GM23248 (cell line): ENCODE measurements at regions not wholly inside any gene's neighbourhood (a gene's known extent, or its start where the extent isn't known, plus 50 kb on each side); places are given as distances from the start of the nearest gene placed in this dataset. TPM values are rescaled to one million over a fixed set of nuclear protein-coding genes. Genes with fewer than 3 reads are reported as not detected.

Experiments
- DNase-seq: peaks from one replicate; pipeline ENCODE4 v3.0.0-alpha.2; 2015
- H2AFZ ChIP-seq: fragments of 200-600 bp; sonication (generic); 2 replicates; pipeline ENCODE4 v1.6.1; 2016; ENCODE audit warnings: antibody characterized with exemption
- H3F3A ChIP-seq: fragments of 200-600 bp; sonication (generic); 2 replicates; pipeline ENCODE4 v1.6.1; 2016; ENCODE audit warnings: mild to moderate bottlenecking, antibody characterized with exemption, mixed run types; ENCODE audit not compliant: insufficient read depth
- H3K27ac ChIP-seq: fragments of 200-600 bp; sonication (generic); 2 replicates; pipeline ENCODE4 v1.5.1; 2016; ENCODE audit warnings: mild to moderate bottlenecking
- H3K27me3 ChIP-seq: fragments of 200-600 bp; sonication (generic); replicated peaks from 2 replicates; pipeline ENCODE4 v1.6.1; 2016; ENCODE audit warnings: mild to moderate bottlenecking; ENCODE audit not compliant: insufficient read depth
- H3K36me3 ChIP-seq: fragments of 200-600 bp; sonication (generic); 2 replicates; pipeline ENCODE4 v1.6.1; 2016; ENCODE audit warnings: low read depth, mild to moderate bottlenecking
- H3K4me1 ChIP-seq: fragments of 200-600 bp; sonication (generic); 2 replicates; pipeline ENCODE4 v1.6.1; 2016; ENCODE audit warnings: mild to moderate bottlenecking; ENCODE audit not compliant: insufficient read depth
- H3K4me2 ChIP-seq: fragments of 200-600 bp; sonication (generic); one replicate; pipeline ENCODE4 v1.6.1; 2016; ENCODE audit warnings: mild to moderate bottlenecking; ENCODE audit not compliant: unreplicated experiment
- H3K4me3 ChIP-seq: fragments of 200-600 bp; sonication (generic); 2 replicates; pipeline ENCODE4 v1.5.1; 2016; ENCODE audit warnings: mild to moderate bottlenecking
- H3K79me2 ChIP-seq: fragments of 200-600 bp; sonication (generic); 2 replicates; pipeline ENCODE4 v1.6.1; 2016; ENCODE audit warnings: mild to moderate bottlenecking; ENCODE audit not compliant: insufficient read depth
- H3K9ac ChIP-seq: fragments of 200-600 bp; sonication (generic); 2 replicates; pipeline ENCODE4 v1.6.1; 2016; ENCODE audit warnings: mild to moderate bottlenecking
- H3K9me2 ChIP-seq: fragments of 200-600 bp; sonication (generic); 2 replicates; pipeline ENCODE4 v1.6.1; 2016; ENCODE audit warnings: mixed run types, mild to moderate bottlenecking, moderate library complexity; ENCODE audit not compliant: insufficient read depth
- H3K9me3 ChIP-seq: fragments of 200-600 bp; sonication (generic); one replicate; pipeline ENCODE4 v1.6.1; 2017; ENCODE audit warnings: low read depth
- H4K20me1 ChIP-seq: fragments of 200-600 bp; sonication (generic); 2 replicates; pipeline ENCODE4 v1.6.0; 2016; ENCODE audit not compliant: insufficient read depth
- EZH2 ChIP-seq: fragments of 200-600 bp; sonication (generic); IDR thresholded peaks from 2 replicates; pipeline ENCODE4 v1.6.1; 2018; ENCODE audit warnings: antibody characterized with exemption, mild to moderate bottlenecking; ENCODE audit not compliant: insufficient read depth, poor library complexity, severe bottlenecking
- EZH2phosphoT487 ChIP-seq: fragments of 200-600 bp; sonication (generic); IDR thresholded peaks from 2 replicates; pipeline ENCODE4 v1.6.1; 2018; ENCODE audit warnings: antibody characterized with exemption, moderate library complexity, mild to moderate bottlenecking, low read depth; ENCODE audit not compliant: insufficient read depth
- WGBS, 2 experiments: methylation state at CpG; one replicate each; pipeline ENCODE4 v1.1.6; 2015 to 2017; ENCODE audit warnings: low lambda C conversion rate in 2 of 2, low coverage in 1 of 2; ENCODE audit errors: missing lambda C conversion rate in 2 of 2; 5-methylcytosine and 5-hydroxymethylcytosine counted together
- in situ Hi-C: fragments of 300-500 bp; cut with MboI; formaldehyde crosslinking; loops from 2 replicates; pipeline ENCODE4 v1.15.0; 2020
- small RNA-seq: library from RNA; depleted of rRNA; stranded (forward); fragments of <200 nt; gene quantifications from one replicate; pipeline ENCODE3, GENCODE V24; 2014; ENCODE audit warnings: low read depth, low replicate concordance

DNA sequence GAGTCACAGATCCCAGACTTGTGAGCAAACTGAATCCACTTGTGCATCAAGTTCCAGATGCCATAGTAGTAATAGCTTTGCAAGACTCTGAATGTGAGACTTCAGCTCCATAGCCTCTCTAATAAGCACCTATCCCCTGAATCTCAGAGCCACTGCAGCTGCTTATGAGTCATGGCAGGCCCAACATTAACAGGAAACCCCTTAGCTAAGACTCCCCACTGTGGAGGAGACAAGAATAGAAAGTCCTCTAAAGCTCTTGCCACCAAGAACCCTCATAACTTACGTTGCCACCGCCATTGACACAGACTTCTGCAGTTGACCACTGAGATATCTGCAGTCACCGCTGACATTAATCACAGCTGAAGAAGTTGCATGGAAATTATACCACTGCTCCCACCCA, 62.9 kb upstream of the PDE3A start:
- WGBS, 2 experiments: 58 to 65% methylated on average over 3 of the region's 3 CpGs
- no peak overlapping the region for H3K4me2 ChIP-seq

DNA sequence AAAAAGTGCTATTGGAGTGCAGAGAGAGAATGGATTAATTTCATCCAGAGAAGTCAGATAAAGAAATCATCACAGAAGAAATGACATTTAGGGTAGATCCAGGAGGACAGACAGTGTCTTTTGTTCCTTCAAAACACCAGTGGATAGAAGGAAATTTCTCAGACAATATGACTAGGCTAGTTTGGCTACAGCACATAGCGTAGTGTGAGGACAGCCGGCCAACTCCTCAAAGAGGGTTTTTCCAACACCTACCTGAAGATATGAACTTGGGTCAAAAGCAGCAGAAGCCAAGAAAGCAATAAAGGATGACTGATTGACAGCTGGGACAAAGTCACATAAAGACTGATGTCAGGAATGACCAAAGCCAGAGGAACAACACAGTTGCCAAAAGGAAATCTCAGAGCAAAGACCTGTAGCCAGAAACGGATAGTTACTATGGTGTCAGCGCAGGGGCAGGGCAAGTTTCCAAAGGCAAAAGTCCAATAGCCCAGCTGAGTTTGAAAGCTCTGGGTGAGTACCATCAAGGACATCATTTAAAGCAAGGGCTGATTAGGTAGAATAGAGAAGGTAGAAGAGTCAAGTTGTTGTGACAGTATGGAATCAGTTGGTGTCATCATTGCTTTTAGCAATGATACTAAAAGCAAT, 58.7 kb upstream of the PDE3A start:
- WGBS, 2 experiments: 50 to 64% methylated on average over 4 of the region's 4 CpGs
- H3F3A ChIP-seq: peaks cover 7% of the 10 kb centered on the region

More for the DNA sequence above, 62.9 kb upstream of the PDE3A start:
- no peak for TF ChIP-seq EZH2phosphoT487
- no peak for TF ChIP-seq EZH2
- Histone ChIP-seq H3K79me2 (no peaks in the 10 kb centered on the region), H3K9ac (no peak overlapping the region), H3K27ac (no peak overlapping the region), H3K9me3 (no peaks in the 10 kb centered on the region), H3K4me3 (no peak overlapping the region), H3K36me3 (no peaks in the 10 kb centered on the region), H2AFZ (no peak overlapping the region), H3K27me3 (0 out of 2 replicates have a peak, but pooled peaks cover 3% of the 10 kb centered on the region), H3K9me2 (no peaks in the 10 kb centered on the region), H3K4me1 (no peaks in the 10 kb centered on the region), H3F3A (no peaks in the 10 kb centered on the region), H4K20me1 (no peaks in the 10 kb centered on the region)
- in situ Hi-C loops: no loop called here
- DNase-seq: no peak

DNA sequence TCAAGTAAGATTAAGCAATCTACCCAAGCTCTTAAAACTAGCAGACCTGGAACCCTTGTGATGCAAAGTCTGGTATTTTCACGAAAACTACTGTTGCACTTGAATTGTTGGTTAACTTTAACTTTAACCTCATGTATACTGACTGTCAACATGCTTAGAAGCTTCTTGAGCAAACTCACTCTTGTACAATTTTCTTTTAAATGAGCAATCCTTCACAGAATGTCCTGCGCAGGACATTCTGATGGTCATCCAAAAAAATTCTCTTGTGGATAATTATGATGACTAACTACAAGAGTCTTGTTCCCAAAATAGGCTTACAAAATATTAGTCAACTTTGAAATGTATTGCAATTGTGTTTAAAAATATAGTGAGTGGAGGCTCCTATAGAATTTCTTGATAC, 54.0 kb upstream of the PDE3A start:
- peak; percentile 75 for DNase-seq

More for the DNA sequence above, 58.7 kb upstream of the PDE3A start:
- no peak for TF ChIP-seq EZH2phosphoT487
- TF ChIP-seq EZH2: no peak
- DNase-seq: no peak
- in situ Hi-C loops: no loop called here
- H3K9me2 ChIP-seq: no peaks in the 10 kb centered on the region
- H4K20me1 ChIP-seq: no peaks in the 10 kb centered on the region
- peaks cover 7% of the 10 kb centered on the region for H3K4me1 ChIP-seq
- no peaks in the 10 kb centered on the region for H3K36me3 ChIP-seq
- no peak overlapping the region for H3K9ac ChIP-seq
- H3K4me2 ChIP-seq: no peak overlapping the region
- no peaks in the 10 kb centered on the region for H3K9me3 ChIP-seq
- H2AFZ ChIP-seq: no peak overlapping the region
- H3K79me2 ChIP-seq: no peaks in the 10 kb centered on the region
- no peaks in the 10 kb centered on the region for H3K27me3 ChIP-seq
- no peak overlapping the region for H3K4me3 ChIP-seq
- H3K27ac ChIP-seq: no peak overlapping the region

DNA sequence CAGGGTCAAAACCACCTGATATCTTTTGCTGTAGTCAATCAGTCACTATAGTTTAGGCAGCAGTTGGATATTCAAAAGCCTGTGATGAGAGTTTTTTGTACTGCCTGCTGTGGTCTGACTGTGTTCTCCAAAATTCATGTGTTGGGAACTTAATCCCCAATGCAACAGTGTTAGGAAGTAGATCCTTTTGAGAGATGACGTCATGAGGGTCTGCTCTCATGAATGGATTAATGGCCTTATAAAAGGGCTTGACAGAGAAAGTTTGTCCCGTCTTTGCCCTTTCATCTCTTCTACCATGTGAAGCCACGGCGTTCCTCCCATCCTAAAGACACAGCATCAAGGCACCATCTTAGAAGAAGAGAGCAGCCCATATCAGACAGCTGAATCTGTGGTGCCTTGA, 50.8 kb upstream of the PDE3A start:
- 70 to 74% methylated on average over 4 of the region's 4 CpGs for WGBS, 2 experiments

More for the DNA sequence above, 54.0 kb upstream of the PDE3A start:
- Histone ChIP-seq H3K27ac (no peak overlapping the region), H3K79me2 (no peaks in the 10 kb centered on the region), H3K36me3 (no peaks in the 10 kb centered on the region), H4K20me1 (no peaks in the 10 kb centered on the region), H2AFZ (no peak overlapping the region), H3K4me2 (no peak overlapping the region), H3K9ac (no peak overlapping the region), H3F3A (peaks cover 7% of the 10 kb centered on the region), H3K9me2 (no peaks in the 10 kb centered on the region), H3K4me1 (peaks cover 12% of the 10 kb centered on the region), H3K27me3 (no peaks in the 10 kb centered on the region), H3K4me3 (no peak overlapping the region), H3K9me3 (no peaks in the 10 kb centered on the region)
- in situ Hi-C loops: no loop called here
- WGBS, 2 experiments: 31 to 34% methylated on average over 2 of the region's 2 CpGs
- no peak for TF ChIP-seq EZH2phosphoT487
- no peak for TF ChIP-seq EZH2

More for the DNA sequence above, 50.8 kb upstream of the PDE3A start:
- Histone ChIP-seq H3K36me3 (no peaks in the 10 kb centered on the region), H3K4me1 (peaks cover 12% of the 10 kb centered on the region), H3K9me2 (no peaks in the 10 kb centered on the region), H3K79me2 (no peaks in the 10 kb centered on the region), H3K9me3 (no peaks in the 10 kb centered on the region), H3K4me3 (no peak overlapping the region), H3K4me2 (no peak overlapping the region), H3K27ac (no peak overlapping the region), H3K27me3 (no peaks in the 10 kb centered on the region), H4K20me1 (no peaks in the 10 kb centered on the region), H3K9ac (no peak overlapping the region), H2AFZ (no peak overlapping the region), H3F3A (peaks cover 7% of the 10 kb centered on the region)
- in situ Hi-C loops: no loop called here
- TF ChIP-seq EZH2phosphoT487 (no peak), EZH2 (no peak)
- no peak for DNase-seq

Small RNA genes in the stretch of these regions (small RNA-seq; reads per million reads assigned to genes)
- not detected for gene RNU1-146P
